ENCODE measurements at regions not wholly inside any gene's neighbourhood (a gene's known extent, or its start where the extent isn't known, plus 50 kb on each side); places are given as distances from the start of the nearest gene placed in this dataset.

DNA sequence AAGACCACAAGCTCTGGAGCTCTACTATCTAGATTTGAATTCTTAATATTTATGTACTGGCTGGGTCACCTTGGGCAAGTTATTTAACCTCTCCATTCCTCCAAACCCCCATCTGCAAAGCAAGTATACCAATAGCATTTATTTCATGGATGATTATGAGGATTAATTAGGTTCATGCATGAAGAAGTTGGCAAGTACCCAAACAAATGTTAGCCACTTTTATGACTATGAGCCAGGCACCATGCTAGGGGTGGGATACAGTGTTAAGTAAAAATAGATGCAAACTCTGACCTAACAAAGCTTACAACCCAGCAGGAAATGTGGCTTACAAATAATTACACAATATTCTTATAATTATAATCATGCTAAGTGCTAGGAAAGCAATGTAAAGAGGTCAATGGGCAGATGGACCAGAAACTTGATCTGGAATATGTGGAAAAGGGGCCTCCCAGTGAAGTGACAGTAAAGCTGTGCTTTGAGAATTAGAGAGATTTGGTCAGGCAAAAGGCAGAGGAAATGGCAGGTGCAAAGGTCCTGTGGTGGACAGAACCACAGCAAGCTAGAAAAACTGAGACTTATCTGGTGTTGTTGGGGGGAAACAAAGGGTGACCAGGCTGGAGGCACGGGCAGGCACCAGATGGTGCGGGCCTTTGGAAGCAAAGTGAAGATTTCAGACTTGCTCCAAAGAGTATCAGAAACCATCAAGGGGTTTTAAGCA is 525.2 kb upstream of the TRPC7 start:
- TF ChIP-seq CTCF (conservative IDR thresholded peaks at IDR 0.05; ENCODE audit: low read depth in 2 of 2) (no peak), POLR2AphosphoS5 (IDR thresholded peaks at IDR 0.05; ENCODE audit: low read depth) (no peak), EZH2 (IDR thresholded peaks at IDR 0.05; ENCODE audit: low read depth, unreplicated experiment) (no peak), STAT1 (IDR thresholded peaks at IDR 0.05; ENCODE audit: unreplicated experiment) (no peak), JUNB (IDR thresholded peaks at IDR 0.05; ENCODE audit: unreplicated experiment) (no peak), ZNF114 (CRISPR knock-in tag; IDR thresholded peaks at IDR 0.05) (no peak), ETS1 (IDR thresholded peaks at IDR 0.05) (no peak), CREB1 (CRISPR knock-in tag; IDR thresholded peaks at IDR 0.05; ENCODE audit: low read depth) (no peak), EZH2phosphoT487 (IDR thresholded peaks at IDR 0.05; ENCODE audit: unreplicated experiment) (no peak), NANOG (IDR thresholded peaks at IDR 0.05; ENCODE audit: borderline replicate concordance) (no peak), ZNF331 (CRISPR knock-in tag; IDR thresholded peaks at IDR 0.05; ENCODE audit: low read depth) (no peak)
- TF ChIP-seq, protein P1, sequence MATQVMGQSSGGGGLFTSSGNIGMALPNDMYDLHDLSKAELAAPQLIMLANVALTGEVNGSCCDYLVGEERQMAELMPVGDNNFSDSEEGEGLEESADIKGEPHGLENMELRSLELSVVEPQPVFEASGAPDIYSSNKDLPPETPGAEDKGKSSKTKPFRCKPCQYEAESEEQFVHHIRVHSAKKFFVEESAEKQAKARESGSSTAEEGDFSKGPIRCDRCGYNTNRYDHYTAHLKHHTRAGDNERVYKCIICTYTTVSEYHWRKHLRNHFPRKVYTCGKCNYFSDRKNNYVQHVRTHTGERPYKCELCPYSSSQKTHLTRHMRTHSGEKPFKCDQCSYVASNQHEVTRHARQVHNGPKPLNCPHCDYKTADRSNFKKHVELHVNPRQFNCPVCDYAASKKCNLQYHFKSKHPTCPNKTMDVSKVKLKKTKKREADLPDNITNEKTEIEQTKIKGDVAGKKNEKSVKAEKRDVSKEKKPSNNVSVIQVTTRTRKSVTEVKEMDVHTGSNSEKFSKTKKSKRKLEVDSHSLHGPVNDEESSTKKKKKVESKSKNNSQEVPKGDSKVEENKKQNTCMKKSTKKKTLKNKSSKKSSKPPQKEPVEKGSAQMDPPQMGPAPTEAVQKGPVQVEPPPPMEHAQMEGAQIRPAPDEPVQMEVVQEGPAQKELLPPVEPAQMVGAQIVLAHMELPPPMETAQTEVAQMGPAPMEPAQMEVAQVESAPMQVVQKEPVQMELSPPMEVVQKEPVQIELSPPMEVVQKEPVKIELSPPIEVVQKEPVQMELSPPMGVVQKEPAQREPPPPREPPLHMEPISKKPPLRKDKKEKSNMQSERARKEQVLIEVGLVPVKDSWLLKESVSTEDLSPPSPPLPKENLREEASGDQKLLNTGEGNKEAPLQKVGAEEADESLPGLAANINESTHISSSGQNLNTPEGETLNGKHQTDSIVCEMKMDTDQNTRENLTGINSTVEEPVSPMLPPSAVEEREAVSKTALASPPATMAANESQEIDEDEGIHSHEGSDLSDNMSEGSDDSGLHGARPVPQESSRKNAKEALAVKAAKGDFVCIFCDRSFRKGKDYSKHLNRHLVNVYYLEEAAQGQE (IDR thresholded peaks at IDR 0.05; ENCODE audit: unreplicated experiment): no peak
- TF ChIP-seq, protein P2, sequence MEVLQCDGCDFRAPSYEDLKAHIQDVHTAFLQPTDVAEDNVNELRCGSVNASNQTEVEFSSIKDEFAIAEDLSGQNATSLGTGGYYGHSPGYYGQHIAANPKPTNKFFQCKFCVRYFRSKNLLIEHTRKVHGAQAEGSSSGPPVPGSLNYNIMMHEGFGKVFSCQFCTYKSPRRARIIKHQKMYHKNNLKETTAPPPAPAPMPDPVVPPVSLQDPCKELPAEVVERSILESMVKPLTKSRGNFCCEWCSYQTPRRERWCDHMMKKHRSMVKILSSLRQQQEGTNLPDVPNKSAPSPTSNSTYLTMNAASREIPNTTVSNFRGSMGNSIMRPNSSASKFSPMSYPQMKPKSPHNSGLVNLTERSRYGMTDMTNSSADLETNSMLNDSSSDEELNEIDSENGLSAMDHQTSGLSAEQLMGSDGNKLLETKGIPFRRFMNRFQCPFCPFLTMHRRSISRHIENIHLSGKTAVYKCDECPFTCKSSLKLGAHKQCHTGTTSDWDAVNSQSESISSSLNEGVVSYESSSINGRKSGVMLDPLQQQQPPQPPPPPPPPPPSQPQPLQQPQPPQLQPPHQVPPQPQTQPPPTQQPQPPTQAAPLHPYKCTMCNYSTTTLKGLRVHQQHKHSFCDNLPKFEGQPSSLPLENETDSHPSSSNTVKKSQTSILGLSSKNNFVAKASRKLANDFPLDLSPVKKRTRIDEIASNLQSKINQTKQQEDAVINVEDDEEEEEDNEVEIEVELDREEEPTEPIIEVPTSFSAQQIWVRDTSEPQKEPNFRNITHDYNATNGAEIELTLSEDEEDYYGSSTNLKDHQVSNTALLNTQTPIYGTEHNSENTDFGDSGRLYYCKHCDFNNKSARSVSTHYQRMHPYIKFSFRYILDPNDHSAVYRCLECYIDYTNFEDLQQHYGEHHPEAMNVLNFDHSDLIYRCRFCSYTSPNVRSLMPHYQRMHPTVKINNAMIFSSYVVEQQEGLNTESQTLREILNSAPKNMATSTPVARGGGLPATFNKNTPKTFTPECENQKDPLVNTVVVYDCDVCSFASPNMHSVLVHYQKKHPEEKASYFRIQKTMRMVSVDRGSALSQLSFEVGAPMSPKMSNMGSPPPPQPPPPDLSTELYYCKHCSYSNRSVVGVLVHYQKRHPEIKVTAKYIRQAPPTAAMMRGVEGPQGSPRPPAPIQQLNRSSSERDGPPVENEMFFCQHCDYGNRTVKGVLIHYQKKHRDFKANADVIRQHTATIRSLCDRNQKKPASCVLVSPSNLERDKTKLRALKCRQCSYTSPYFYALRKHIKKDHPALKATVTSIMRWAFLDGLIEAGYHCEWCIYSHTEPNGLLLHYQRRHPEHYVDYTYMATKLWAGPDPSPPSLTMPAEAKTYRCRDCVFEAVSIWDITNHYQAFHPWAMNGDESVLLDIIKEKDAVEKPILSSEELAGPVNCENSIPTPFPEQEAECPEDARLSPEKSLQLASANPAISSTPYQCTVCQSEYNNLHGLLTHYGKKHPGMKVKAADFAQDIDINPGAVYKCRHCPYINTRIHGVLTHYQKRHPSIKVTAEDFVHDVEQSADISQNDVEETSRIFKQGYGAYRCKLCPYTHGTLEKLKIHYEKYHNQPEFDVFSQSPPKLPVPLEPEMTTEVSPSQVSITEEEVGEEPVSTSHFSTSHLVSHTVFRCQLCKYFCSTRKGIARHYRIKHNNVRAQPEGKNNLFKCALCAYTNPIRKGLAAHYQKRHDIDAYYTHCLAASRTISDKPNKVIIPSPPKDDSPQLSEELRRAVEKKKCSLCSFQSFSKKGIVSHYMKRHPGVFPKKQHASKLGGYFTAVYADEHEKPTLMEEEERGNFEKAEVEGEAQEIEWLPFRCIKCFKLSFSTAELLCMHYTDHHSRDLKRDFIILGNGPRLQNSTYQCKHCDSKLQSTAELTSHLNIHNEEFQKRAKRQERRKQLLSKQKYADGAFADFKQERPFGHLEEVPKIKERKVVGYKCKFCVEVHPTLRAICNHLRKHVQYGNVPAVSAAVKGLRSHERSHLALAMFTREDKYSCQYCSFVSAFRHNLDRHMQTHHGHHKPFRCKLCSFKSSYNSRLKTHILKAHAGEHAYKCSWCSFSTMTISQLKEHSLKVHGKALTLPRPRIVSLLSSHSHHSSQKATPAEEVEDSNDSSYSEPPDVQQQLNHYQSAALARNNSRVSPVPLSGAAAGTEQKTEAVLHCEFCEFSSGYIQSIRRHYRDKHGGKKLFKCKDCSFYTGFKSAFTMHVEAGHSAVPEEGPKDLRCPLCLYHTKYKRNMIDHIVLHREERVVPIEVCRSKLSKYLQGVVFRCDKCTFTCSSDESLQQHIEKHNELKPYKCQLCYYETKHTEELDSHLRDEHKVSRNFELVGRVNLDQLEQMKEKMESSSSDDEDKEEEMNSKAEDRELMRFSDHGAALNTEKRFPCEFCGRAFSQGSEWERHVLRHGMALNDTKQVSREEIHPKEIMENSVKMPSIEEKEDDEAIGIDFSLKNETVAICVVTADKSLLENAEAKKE (CRISPR knock-in tag; IDR thresholded peaks at IDR 0.05): no peak

Measured in GM23338 (cell line).